ENCODE measurements at regions not wholly inside any gene's neighbourhood (a gene's known extent, or its start where the extent isn't known, plus 50 kb on each side); places are given as distances from the start of the nearest gene placed in this dataset.
"Not testable (repeated sequence)": the region's sequence is repeated elsewhere in the genome, so short reads cannot be mapped to it uniquely, and the experiment has no call there.

- H3K4me1 Mint-ChIP-seq, result no peaks in the 10 kb centered on the region
- no peak overlapping the region for H3K27ac Mint-ChIP-seq
- no peak for DNase-seq
- H3K36me3 Mint-ChIP-seq, result no peaks in the 10 kb centered on the region
- no peaks in the 10 kb centered on the region for H3K27me3 Mint-ChIP-seq
- H3K9me3 Mint-ChIP-seq, result peaks cover 0 to 3% of the 10 kb centered on the region in 2 donors
- no peak overlapping the region for H3K4me3 Mint-ChIP-seq
- no peak for ATAC-seq (replicated peaks)
Measured at GRCh38 chr11:91495837-91496236, 728.8 kb upstream of the FAT3 start.

GRCh38 chr11:91489989-91490388 lies 734.6 kb upstream of the FAT3 start:
- no peaks in the 10 kb centered on the region for H3K36me3 Mint-ChIP-seq

GRCh38 chr11:91483956-91484355 lies 740.7 kb upstream of the FAT3 start:
- H3K27me3 Mint-ChIP-seq; H3K36me3 Mint-ChIP-seq; H3K4me1 Mint-ChIP-seq; DNase-seq; H3K4me3 Mint-ChIP-seq; H3K27ac Mint-ChIP-seq; ATAC-seq (replicated peaks): not testable (repeated sequence)
- H3K9me3 Mint-ChIP-seq, result peaks cover 13 to 19% of the 10 kb centered on the region in 2 donors

More at GRCh38 chr11:91489989-91490388, 734.6 kb upstream of the FAT3 start:
- Mint-ChIP-seq H3K4me1 (no peaks in the 10 kb centered on the region), H3K27ac (no peak overlapping the region), H3K27me3 (no peaks in the 10 kb centered on the region), H3K4me3 (no peak overlapping the region), H3K9me3 (peaks cover 12 to 22% of the 10 kb centered on the region in 2 donors)
- no peak for DNase-seq
- ATAC-seq (replicated peaks), result no peak

- not testable (repeated sequence) for DNase-seq; H3K36me3 Mint-ChIP-seq; H3K27ac Mint-ChIP-seq; H3K4me3 Mint-ChIP-seq; H3K4me1 Mint-ChIP-seq; H3K27me3 Mint-ChIP-seq; ATAC-seq (replicated peaks)
- H3K9me3 Mint-ChIP-seq, result peaks cover 7 to 15% of the 10 kb centered on the region in 2 donors
Measured at GRCh38 chr11:91481875-91482274, 742.7 kb upstream of the FAT3 start.

- no peak for ATAC-seq (replicated peaks)
- no peaks in the 10 kb centered on the region for H3K36me3 Mint-ChIP-seq
- DNase-seq, result no peak
- peaks cover 0 to 4% of the 10 kb centered on the region in 2 donors for H3K9me3 Mint-ChIP-seq
- no peak overlapping the region for H3K27ac Mint-ChIP-seq
- no peaks in the 10 kb centered on the region for H3K4me1 Mint-ChIP-seq
- no peaks in the 10 kb centered on the region for H3K27me3 Mint-ChIP-seq
- no peak overlapping the region for H3K4me3 Mint-ChIP-seq
Measured at GRCh38 chr11:91470656-91471055, 754.0 kb upstream of the FAT3 start.

- H3K27me3 Mint-ChIP-seq, result no peaks in the 10 kb centered on the region
- H3K4me3 Mint-ChIP-seq, result no peak overlapping the region
- DNase-seq (no peak), ATAC-seq (replicated peaks) (no peak)
- no peaks in the 10 kb centered on the region for H3K36me3 Mint-ChIP-seq
- peaks cover 0 to 4% of the 10 kb centered on the region in 2 donors for H3K9me3 Mint-ChIP-seq
- H3K4me1 Mint-ChIP-seq, result no peaks in the 10 kb centered on the region
- H3K27ac Mint-ChIP-seq, result no peak overlapping the region
Measured at GRCh38 chr11:91459840-91460239, 764.8 kb upstream of the FAT3 start.

GRCh38 chr11:91446267-91446666 lies 778.4 kb upstream of the FAT3 start:
- Mint-ChIP-seq H3K4me1 (no peaks in the 10 kb centered on the region), H3K27ac (no peak overlapping the region), H3K4me3 (no peak overlapping the region), H3K36me3 (no peaks in the 10 kb centered on the region), H3K9me3 (peaks cover 11 to 13% of the 10 kb centered on the region in 2 donors), H3K27me3 (no peaks in the 10 kb centered on the region)
- DNase-seq (no peak), ATAC-seq (replicated peaks) (no peak)

- no peaks in the 10 kb centered on the region for H3K4me1 Mint-ChIP-seq
- DNase-seq (no peak), ATAC-seq (replicated peaks) (no peak)
- no peaks in the 10 kb centered on the region for H3K36me3 Mint-ChIP-seq
- peaks cover 0 to 11% of the 10 kb centered on the region in 2 donors for H3K9me3 Mint-ChIP-seq
- no peak overlapping the region for H3K4me3 Mint-ChIP-seq
- H3K27me3 Mint-ChIP-seq, result no peaks in the 10 kb centered on the region
- H3K27ac Mint-ChIP-seq, result no peak overlapping the region
Measured at GRCh38 chr11:91435694-91436395, 788.8 kb upstream of the FAT3 start.

GRCh38 chr11:91433284-91434010 lies 791.2 kb upstream of the FAT3 start:
- no peak for ATAC-seq (replicated peaks)
- no peak for DNase-seq
- peaks cover 4 to 11% of the 10 kb centered on the region in 2 donors for H3K9me3 Mint-ChIP-seq
- no peaks in the 10 kb centered on the region for H3K36me3 Mint-ChIP-seq
- H3K27ac Mint-ChIP-seq, result no peak overlapping the region
- no peaks in the 10 kb centered on the region for H3K4me1 Mint-ChIP-seq
- no peak overlapping the region for H3K4me3 Mint-ChIP-seq
- no peaks in the 10 kb centered on the region for H3K27me3 Mint-ChIP-seq

- H3K27ac Mint-ChIP-seq, result no peak overlapping the region
- H3K4me3 Mint-ChIP-seq, result no peak overlapping the region
- no peaks in the 10 kb centered on the region for H3K36me3 Mint-ChIP-seq
- ATAC-seq (replicated peaks), result no peak
- H3K9me3 Mint-ChIP-seq, result peaks cover 0 to 5% of the 10 kb centered on the region in 2 donors
- no peaks in the 10 kb centered on the region for H3K4me1 Mint-ChIP-seq
- no peaks in the 10 kb centered on the region for H3K27me3 Mint-ChIP-seq
- DNase-seq, result no peak
Measured at GRCh38 chr11:91421641-91422040, 803.0 kb upstream of the FAT3 start.

- H3K27ac Mint-ChIP-seq, result no peak overlapping the region
- no peaks in the 10 kb centered on the region for H3K4me1 Mint-ChIP-seq
- no peaks in the 10 kb centered on the region for H3K36me3 Mint-ChIP-seq
- no peaks in the 10 kb centered on the region for H3K27me3 Mint-ChIP-seq
- DNase-seq, result no peak
- H3K4me3 Mint-ChIP-seq, result no peak overlapping the region
- no peak for ATAC-seq (replicated peaks)
- H3K9me3 Mint-ChIP-seq, result peaks cover 3 to 8% of the 10 kb centered on the region in 2 donors
Measured at GRCh38 chr11:91407842-91408241, 816.8 kb upstream of the FAT3 start.

GRCh38 chr11:91406009-91406408 lies 818.6 kb upstream of the FAT3 start:
- H3K27me3 Mint-ChIP-seq, result no peaks in the 10 kb centered on the region
- DNase-seq (no peak), ATAC-seq (replicated peaks) (no peak)
- H3K27ac Mint-ChIP-seq, result no peak overlapping the region
- H3K4me1 Mint-ChIP-seq, result no peaks in the 10 kb centered on the region
- H3K9me3 Mint-ChIP-seq, result peaks cover 7 to 8% of the 10 kb centered on the region in 2 donors
- no peak overlapping the region for H3K4me3 Mint-ChIP-seq
- H3K36me3 Mint-ChIP-seq, result no peaks in the 10 kb centered on the region

- H3K36me3 Mint-ChIP-seq, result no peaks in the 10 kb centered on the region
Measured at GRCh38 chr11:91404344-91404743, 820.3 kb upstream of the FAT3 start.

GRCh38 chr11:91397134-91397468 lies 827.5 kb upstream of the FAT3 start:
- DNase-seq, result no peak
- H3K4me1 Mint-ChIP-seq, result no peaks in the 10 kb centered on the region
- H3K27ac Mint-ChIP-seq, result no peak overlapping the region
- no peak for ATAC-seq (replicated peaks)
- H3K36me3 Mint-ChIP-seq, result no peaks in the 10 kb centered on the region
- no peak overlapping the region for H3K4me3 Mint-ChIP-seq
- peaks cover 0 to 9% of the 10 kb centered on the region in 2 donors for H3K9me3 Mint-ChIP-seq
- no peaks in the 10 kb centered on the region for H3K27me3 Mint-ChIP-seq

More at GRCh38 chr11:91404344-91404743, 820.3 kb upstream of the FAT3 start:
- Mint-ChIP-seq H3K4me3 (no peak overlapping the region), H3K4me1 (no peaks in the 10 kb centered on the region), H3K27me3 (no peaks in the 10 kb centered on the region), H3K9me3 (peaks cover 8 to 9% of the 10 kb centered on the region in 2 donors), H3K27ac (no peak overlapping the region)
- DNase-seq (no peak), ATAC-seq (replicated peaks) (no peak)

Data from stimulated activated naive B cell treated with anti-CD40 and anti-IgM and Interleukin-4, amounts not matched to agents 10 μg/mL and 1 μg/mL and 100 μg/mL, for 72 hours (primary cell).